HCT116 (cell line): ENCODE measurements at regions not wholly inside any gene's neighbourhood (a gene's known extent, or its start where the extent isn't known, plus 50 kb on each side); places are given as distances from the start of the nearest gene placed in this dataset.

ENCODE experiments used
- ATAC-seq: fragments of 200-7000 bp; cut with Tn5 transposase; 2 replicates; pipeline ENCODE4 v1.9.1; 2020; ENCODE audit warnings: mild to moderate bottlenecking, moderate library complexity
- BruUV-seq: library from RNA; stranded (reverse); fragments of 400-500 nt; replicated peaks from 2 replicates; lab custom pipeline; 2021; lab: Mats Ljungman, UMichigan
- CTCF ChIA-PET: fragments of 300-600 bp; sonication (Branson Sonifier 250); formaldehyde crosslinking; loops from one replicate; lab custom pipeline; 2021; ENCODE audit warnings: antibody characterized with exemption; lab: Charles Lee
- POLR2A ChIA-PET: fragments of 300-600, 350-600 bp; sonication (Branson Sonifier 250); formaldehyde crosslinking; loops from one replicate; lab custom pipeline; 2021; ENCODE audit warnings: antibody characterized with exemption; lab: Charles Lee
- RAD21 ChIA-PET, 2 experiments: fragments of 300-600 bp; sonication (Branson Sonifier 250); formaldehyde crosslinking; loops; one replicate each; lab custom pipeline; 2023; ENCODE audit warnings: low total read pairs in 2 of 2; ENCODE audit not compliant: uncharacterized antibody in 2 of 2, unreplicated experiment in 2 of 2, low non-redundant PET in 1 of 2; lab: Charles Lee
- DNase-seq: peaks from one replicate; pipeline ENCODE4 v3.0.0-alpha.2; 2010; ENCODE audit warnings: low read depth, low spot score
- H2AFZ ChIP-seq: fragments of 200-600 bp; shearing (Covaris generic), sonication (generic); 2 replicates; pipeline ENCODE4 v1.6.1; 2017; ENCODE audit warnings: low read depth, mixed run types, mixed read lengths, antibody characterized with exemption, low read length; ENCODE audit not compliant: poor library complexity, severe bottlenecking
- H3K27ac ChIP-seq: 2 replicates; pipeline ENCODE4 v1.5.1; 2012; ENCODE audit warnings: low read depth, low read length
- H3K27me3 ChIP-seq: fragments of 200-600 bp; sonication (generic); 2 replicates; pipeline ENCODE4 v1.6.1; 2016; ENCODE audit warnings: mixed run types, low read length, mixed read lengths; ENCODE audit not compliant: insufficient read depth
- H3K36me3 ChIP-seq, 2 experiments: fragments of 200-500 bp in 1 of 2; fragments of 200-600 bp in 1 of 2; sonication (Bioruptor generic) in 1 of 2; sonication (generic) in 1 of 2; 2 replicates each; pipeline versions ENCODE4 v1.5.1 to v1.6.1; 2014 to 2016; ENCODE audit warnings: low read length in 2 of 2, inconsistent platforms in 1 of 2, mixed read lengths in 1 of 2, mixed run types in 1 of 2; ENCODE audit not compliant: insufficient read depth in 2 of 2, control insufficient read depth in 1 of 2
- H3K4me1 ChIP-seq, 2 experiments: fragments of 200-600 bp in 1 of 2; sonication (generic) in 1 of 2; 2 replicates each; pipeline versions ENCODE4 v1.5.1 to v1.6.1; 2012 to 2017; ENCODE audit warnings: low read length in 2 of 2, inconsistent platforms in 1 of 2, mild to moderate bottlenecking in 1 of 2, mixed read lengths in 1 of 2, mixed run types in 1 of 2, moderate library complexity in 1 of 2; ENCODE audit not compliant: insufficient read depth in 2 of 2, control insufficient read depth in 1 of 2
- H3K4me2 ChIP-seq: fragments of 200-600 bp; sonication (generic); 2 replicates; pipeline ENCODE4 v1.6.1; 2017; ENCODE audit warnings: mixed run types, low read length, mixed read lengths
- H3K4me3 ChIP-seq, 2 experiments: fragments of 200-600 bp in 1 of 2; sonication (generic) in 1 of 2; replicated peaks in 1 of 2; 2 replicates each; pipeline ENCODE4 v1.5.1; 2011 to 2016; ENCODE audit warnings: low read length in 2 of 2, control low read depth in 1 of 2, low read depth in 1 of 2, mild to moderate bottlenecking in 1 of 2, mixed read lengths in 1 of 2, mixed run types in 1 of 2
- H3K79me2 ChIP-seq: fragments of 200-600 bp; sonication (generic); 2 replicates; pipeline ENCODE4 v1.6.1; 2017; ENCODE audit warnings: mild to moderate bottlenecking, mixed run types, low read length, moderate library complexity, mixed read lengths; ENCODE audit not compliant: insufficient read depth
- H3K9ac ChIP-seq: fragments of 200-600 bp; sonication (generic); 2 replicates; pipeline ENCODE4 v1.6.1; 2016; ENCODE audit warnings: low read length, mixed read lengths
- H3K9me2 ChIP-seq: fragments of 200-600 bp; sonication (generic), shearing (Covaris generic); 2 replicates; pipeline ENCODE4 v1.6.1; 2017; ENCODE audit warnings: mixed run types, mild to moderate bottlenecking, moderate library complexity; ENCODE audit not compliant: insufficient read depth
- H3K9me3 ChIP-seq, 2 experiments: fragments of 200-500 bp in 1 of 2; fragments of 200-600 bp in 1 of 2; sonication (Bioruptor generic) in 1 of 2; sonication (generic) in 1 of 2; 2 replicates each; pipeline ENCODE4 v1.6.1; 2014 to 2017; ENCODE audit warnings: low read length in 2 of 2, mixed read lengths in 2 of 2, inconsistent platforms in 1 of 2, low read depth in 1 of 2, mild to moderate bottlenecking in 1 of 2, mixed run types in 1 of 2, moderate library complexity in 1 of 2; ENCODE audit not compliant: control insufficient read depth in 1 of 2, insufficient read depth in 1 of 2
- H4K20me1 ChIP-seq: fragments of 200-600 bp; sonication (generic), shearing (Covaris generic); 2 replicates; pipeline ENCODE4 v1.6.1; 2017; ENCODE audit warnings: mixed run types, mild to moderate bottlenecking, moderate library complexity; ENCODE audit not compliant: insufficient read depth
- CBX3 ChIP-seq: IDR thresholded peaks from 2 replicates; pipeline ENCODE4 v1.6.1; 2012; ENCODE audit warnings: low read depth
- CEBPB ChIP-seq: IDR thresholded peaks from 2 replicates; pipeline ENCODE4 v1.6.1; 2012; ENCODE audit warnings: low read depth
- EGR1 ChIP-seq: IDR thresholded peaks from 2 replicates; pipeline ENCODE4 v1.6.1; 2012; ENCODE audit warnings: low read depth
- EZH2 ChIP-seq: fragments of 200-600 bp; sonication (generic); IDR thresholded peaks from 2 replicates; pipeline ENCODE4 v1.6.1; 2017; ENCODE audit warnings: antibody characterized with exemption, mixed run types
- FOSL1 ChIP-seq: IDR thresholded peaks from 2 replicates; pipeline ENCODE4 v1.6.1; 2012; ENCODE audit warnings: low read depth
- JUND ChIP-seq: IDR thresholded peaks from 2 replicates; pipeline ENCODE4 v1.6.1; 2012
- POLR2AphosphoS5 ChIP-seq: IDR thresholded peaks from 2 replicates; pipeline ENCODE4 v1.6.1; 2011; ENCODE audit warnings: mild to moderate bottlenecking, low read depth, low read length, moderate library complexity
- SIN3A ChIP-seq: IDR thresholded peaks from 2 replicates; pipeline ENCODE4 v1.6.1; 2012; ENCODE audit warnings: low read depth
- SP1 ChIP-seq: IDR thresholded peaks from 2 replicates; pipeline ENCODE4 v1.6.1; 2012; ENCODE audit warnings: low read depth
- TCF7L2 ChIP-seq: IDR thresholded peaks from 2 replicates; pipeline ENCODE4 v1.7.0; 2011; ENCODE audit warnings: borderline replicate concordance, inconsistent platforms; ENCODE audit not compliant: insufficient read depth, insufficient read length; ENCODE audit errors: extremely low read depth
- YY1 ChIP-seq: IDR thresholded peaks from 2 replicates; pipeline ENCODE4 v1.6.1; 2011; ENCODE audit warnings: low read length, low read depth, moderate library complexity, mild to moderate bottlenecking; ENCODE audit not compliant: insufficient replicate concordance; ENCODE audit errors: extremely low read depth
- ZNF274 ChIP-seq: fragments of 200-500 bp; sonication (Bioruptor generic); IDR thresholded peaks from 2 replicates; pipeline ENCODE4 v1.6.1; 2014; ENCODE audit warnings: mild to moderate bottlenecking, low read depth, low read length, inconsistent platforms
- intact Hi-C: fragments of 100-400 bp; cut with micrococcal nuclease; formaldehyde crosslinking; loops from 2 replicates; pipeline ENCODE4 v1.10.0; 2022
- TF ChIP-seq, protein P1 (sequence below): IDR thresholded peaks from 2 replicates; pipeline ENCODE4 v1.6.1; 2011; ENCODE audit warnings: mild to moderate bottlenecking, low read length, moderate library complexity; ENCODE audit not compliant: insufficient replicate concordance; ENCODE audit errors: extremely low read depth
- TF ChIP-seq, protein P2 (sequence below): IDR thresholded peaks from 2 replicates; pipeline ENCODE4 v1.6.1; 2012
- TF ChIP-seq, protein P3 (sequence below): IDR thresholded peaks from 2 replicates; pipeline ENCODE4 v1.6.1; 2012
- TF ChIP-seq, protein P4 (sequence below): IDR thresholded peaks from 2 replicates; pipeline ENCODE4 v1.6.1; 2012; ENCODE audit warnings: low read depth

DNA sequence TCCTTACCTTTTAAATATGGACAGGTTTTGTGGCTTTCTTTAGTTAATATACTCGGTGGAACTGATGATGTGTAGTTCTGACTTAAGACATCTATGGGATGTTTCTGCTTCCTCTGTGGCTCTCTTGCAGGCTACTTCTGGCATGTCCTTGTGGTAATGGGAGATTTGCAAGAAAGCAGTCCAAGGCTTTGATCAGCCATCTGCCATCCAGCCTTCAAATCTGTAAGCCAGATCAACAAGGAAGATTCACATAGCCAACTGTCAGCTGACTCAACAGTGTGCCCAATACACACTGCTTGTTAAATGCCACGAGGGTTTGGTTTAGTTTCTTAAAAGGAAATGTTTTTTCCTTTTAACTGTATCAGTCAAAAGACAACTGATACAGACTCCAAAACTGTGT lies 722.2 kb upstream of the CHRM3 start:
- Histone ChIP-seq H3K9me3 (peaks cover 6 to 12% of the 10 kb centered on the region in 2 experiments; a peak in 2 of 4 replicates), H3K4me1 (no peaks in the 10 kb centered on the region), H3K9ac (no peak overlapping the region), H3K9me2 (no peaks in the 10 kb centered on the region)
- POLR2A ChIA-PET, result no interaction called here
- DNase-seq, result no peak
- RAD21 ChIA-PET, result no interaction called here
- TF ChIP-seq, protein P1, sequence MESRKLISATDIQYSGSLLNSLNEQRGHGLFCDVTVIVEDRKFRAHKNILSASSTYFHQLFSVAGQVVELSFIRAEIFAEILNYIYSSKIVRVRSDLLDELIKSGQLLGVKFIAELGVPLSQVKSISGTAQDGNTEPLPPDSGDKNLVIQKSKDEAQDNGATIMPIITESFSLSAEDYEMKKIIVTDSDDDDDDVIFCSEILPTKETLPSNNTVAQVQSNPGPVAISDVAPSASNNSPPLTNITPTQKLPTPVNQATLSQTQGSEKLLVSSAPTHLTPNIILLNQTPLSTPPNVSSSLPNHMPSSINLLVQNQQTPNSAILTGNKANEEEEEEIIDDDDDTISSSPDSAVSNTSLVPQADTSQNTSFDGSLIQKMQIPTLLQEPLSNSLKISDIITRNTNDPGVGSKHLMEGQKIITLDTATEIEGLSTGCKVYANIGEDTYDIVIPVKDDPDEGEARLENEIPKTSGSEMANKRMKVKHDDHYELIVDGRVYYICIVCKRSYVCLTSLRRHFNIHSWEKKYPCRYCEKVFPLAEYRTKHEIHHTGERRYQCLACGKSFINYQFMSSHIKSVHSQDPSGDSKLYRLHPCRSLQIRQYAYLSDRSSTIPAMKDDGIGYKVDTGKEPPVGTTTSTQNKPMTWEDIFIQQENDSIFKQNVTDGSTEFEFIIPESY, result no peak
- no peak for TF ChIP-seq TCF7L2
- no peak for TF ChIP-seq ZNF274
- TF ChIP-seq YY1, result no peak
- TF ChIP-seq EGR1, result no peak
- no peak for TF ChIP-seq SP1
- TF ChIP-seq POLR2AphosphoS5, result no peak
- no peak for TF ChIP-seq CEBPB
- TF ChIP-seq EZH2, result no peak
- TF ChIP-seq, protein P2, sequence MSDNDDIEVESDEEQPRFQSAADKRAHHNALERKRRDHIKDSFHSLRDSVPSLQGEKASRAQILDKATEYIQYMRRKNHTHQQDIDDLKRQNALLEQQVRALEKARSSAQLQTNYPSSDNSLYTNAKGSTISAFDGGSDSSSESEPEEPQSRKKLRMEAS, result no peak
- TF ChIP-seq JUND, result no peak
- no peak for TF ChIP-seq FOSL1
- no peak for TF ChIP-seq CBX3
- TF ChIP-seq, protein P3, sequence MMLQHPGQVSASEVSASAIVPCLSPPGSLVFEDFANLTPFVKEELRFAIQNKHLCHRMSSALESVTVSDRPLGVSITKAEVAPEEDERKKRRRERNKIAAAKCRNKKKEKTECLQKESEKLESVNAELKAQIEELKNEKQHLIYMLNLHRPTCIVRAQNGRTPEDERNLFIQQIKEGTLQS, result no peak
- TF ChIP-seq SIN3A, result no peak
- TF ChIP-seq, protein P4, sequence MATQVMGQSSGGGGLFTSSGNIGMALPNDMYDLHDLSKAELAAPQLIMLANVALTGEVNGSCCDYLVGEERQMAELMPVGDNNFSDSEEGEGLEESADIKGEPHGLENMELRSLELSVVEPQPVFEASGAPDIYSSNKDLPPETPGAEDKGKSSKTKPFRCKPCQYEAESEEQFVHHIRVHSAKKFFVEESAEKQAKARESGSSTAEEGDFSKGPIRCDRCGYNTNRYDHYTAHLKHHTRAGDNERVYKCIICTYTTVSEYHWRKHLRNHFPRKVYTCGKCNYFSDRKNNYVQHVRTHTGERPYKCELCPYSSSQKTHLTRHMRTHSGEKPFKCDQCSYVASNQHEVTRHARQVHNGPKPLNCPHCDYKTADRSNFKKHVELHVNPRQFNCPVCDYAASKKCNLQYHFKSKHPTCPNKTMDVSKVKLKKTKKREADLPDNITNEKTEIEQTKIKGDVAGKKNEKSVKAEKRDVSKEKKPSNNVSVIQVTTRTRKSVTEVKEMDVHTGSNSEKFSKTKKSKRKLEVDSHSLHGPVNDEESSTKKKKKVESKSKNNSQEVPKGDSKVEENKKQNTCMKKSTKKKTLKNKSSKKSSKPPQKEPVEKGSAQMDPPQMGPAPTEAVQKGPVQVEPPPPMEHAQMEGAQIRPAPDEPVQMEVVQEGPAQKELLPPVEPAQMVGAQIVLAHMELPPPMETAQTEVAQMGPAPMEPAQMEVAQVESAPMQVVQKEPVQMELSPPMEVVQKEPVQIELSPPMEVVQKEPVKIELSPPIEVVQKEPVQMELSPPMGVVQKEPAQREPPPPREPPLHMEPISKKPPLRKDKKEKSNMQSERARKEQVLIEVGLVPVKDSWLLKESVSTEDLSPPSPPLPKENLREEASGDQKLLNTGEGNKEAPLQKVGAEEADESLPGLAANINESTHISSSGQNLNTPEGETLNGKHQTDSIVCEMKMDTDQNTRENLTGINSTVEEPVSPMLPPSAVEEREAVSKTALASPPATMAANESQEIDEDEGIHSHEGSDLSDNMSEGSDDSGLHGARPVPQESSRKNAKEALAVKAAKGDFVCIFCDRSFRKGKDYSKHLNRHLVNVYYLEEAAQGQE, result no peak
- TF ChIP-seq, all 23 proteins: peak for 0
- Histone ChIP-seq H4K20me1 (no peaks in the 10 kb centered on the region), H2AFZ (no peak overlapping the region), H3K36me3 (no peaks in the 10 kb centered on the region), H3K4me3 (no peak overlapping the region), H3K27ac (no peak overlapping the region), H3K79me2 (no peaks in the 10 kb centered on the region), H3K4me2 (no peak overlapping the region), H3K27me3 (no peaks in the 10 kb centered on the region)
- no TSS peak for BruUV-seq
- intact Hi-C loops, result no loop called here
- CTCF ChIA-PET, result no interaction called here
- ATAC-seq, result no peak
